ENCODE measurements at regions not wholly inside any gene's neighbourhood (a gene's known extent, or its start where the extent isn't known, plus 50 kb on each side); places are given as distances from the start of the nearest gene placed in this dataset.

DNA sequence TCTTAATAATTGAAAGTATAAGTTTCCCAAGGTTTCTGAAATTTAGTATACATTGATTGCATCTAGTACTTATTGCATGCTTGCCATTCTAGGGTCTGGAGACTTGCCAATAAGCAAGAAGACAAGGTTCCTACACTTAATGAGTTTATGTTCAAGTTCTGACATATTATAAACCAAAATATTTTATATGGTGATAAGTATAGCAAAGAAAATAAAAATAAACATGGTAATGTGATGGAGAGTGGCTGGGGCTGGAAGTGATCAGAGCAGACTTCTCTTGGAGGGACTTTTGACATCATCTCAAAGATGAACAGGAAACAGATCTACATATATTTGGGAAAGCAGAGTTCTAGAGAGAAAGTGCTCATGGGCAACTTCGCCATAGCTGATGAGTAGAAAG is 119.5 kb upstream of the EPHA4 start:
- TF ChIP-seq, protein P1, sequence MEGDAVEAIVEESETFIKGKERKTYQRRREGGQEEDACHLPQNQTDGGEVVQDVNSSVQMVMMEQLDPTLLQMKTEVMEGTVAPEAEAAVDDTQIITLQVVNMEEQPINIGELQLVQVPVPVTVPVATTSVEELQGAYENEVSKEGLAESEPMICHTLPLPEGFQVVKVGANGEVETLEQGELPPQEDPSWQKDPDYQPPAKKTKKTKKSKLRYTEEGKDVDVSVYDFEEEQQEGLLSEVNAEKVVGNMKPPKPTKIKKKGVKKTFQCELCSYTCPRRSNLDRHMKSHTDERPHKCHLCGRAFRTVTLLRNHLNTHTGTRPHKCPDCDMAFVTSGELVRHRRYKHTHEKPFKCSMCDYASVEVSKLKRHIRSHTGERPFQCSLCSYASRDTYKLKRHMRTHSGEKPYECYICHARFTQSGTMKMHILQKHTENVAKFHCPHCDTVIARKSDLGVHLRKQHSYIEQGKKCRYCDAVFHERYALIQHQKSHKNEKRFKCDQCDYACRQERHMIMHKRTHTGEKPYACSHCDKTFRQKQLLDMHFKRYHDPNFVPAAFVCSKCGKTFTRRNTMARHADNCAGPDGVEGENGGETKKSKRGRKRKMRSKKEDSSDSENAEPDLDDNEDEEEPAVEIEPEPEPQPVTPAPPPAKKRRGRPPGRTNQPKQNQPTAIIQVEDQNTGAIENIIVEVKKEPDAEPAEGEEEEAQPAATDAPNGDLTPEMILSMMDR (IDR thresholded peaks at IDR 0.05; ENCODE audit: low read length): no peak
- no peak for TF ChIP-seq EZH2 (IDR thresholded peaks at IDR 0.05; ENCODE audit: borderline replicate concordance, low read length)
